Erythroblast (primary cell): ENCODE measurements at regions not wholly inside any gene's neighbourhood (a gene's known extent, or its start where the extent isn't known, plus 50 kb on each side); places are given as distances from the start of the nearest gene placed in this dataset.

Experiments
- GATA1 ChIP-seq: IDR thresholded peaks from 2 replicates; pipeline ENCODE4 v1.6.1; 2011; ENCODE audit warnings: low read depth, mild to moderate bottlenecking, control low read depth, low read length, moderate library complexity
- POLR2A ChIP-seq: IDR thresholded peaks from 2 replicates; pipeline ENCODE4 v1.6.1; 2011; ENCODE audit warnings: mild to moderate bottlenecking, low read length

GRCh38 chr2:153072813-153073212, 354.4 kb downstream of the ARL6IP6 start:
- TF ChIP-seq GATA1 (no peak), POLR2A (no peak)
